ENCODE measurements at regions not wholly inside any gene's neighbourhood (a gene's known extent, or its start where the extent isn't known, plus 50 kb on each side); places are given as distances from the start of the nearest gene placed in this dataset.
"Not testable (repeated sequence)": the region's sequence is repeated elsewhere in the genome, so short reads cannot be mapped to it uniquely, and the experiment has no call there.

- no peak for DNase-seq
These were observed 84.2 kb downstream of the TTLL2 start for GRCh38 chr6:167409079-167409478.

- no peak for DNase-seq
These were observed 84.8 kb downstream of the TTLL2 start for GRCh38 chr6:167409694-167410093.

DNA sequence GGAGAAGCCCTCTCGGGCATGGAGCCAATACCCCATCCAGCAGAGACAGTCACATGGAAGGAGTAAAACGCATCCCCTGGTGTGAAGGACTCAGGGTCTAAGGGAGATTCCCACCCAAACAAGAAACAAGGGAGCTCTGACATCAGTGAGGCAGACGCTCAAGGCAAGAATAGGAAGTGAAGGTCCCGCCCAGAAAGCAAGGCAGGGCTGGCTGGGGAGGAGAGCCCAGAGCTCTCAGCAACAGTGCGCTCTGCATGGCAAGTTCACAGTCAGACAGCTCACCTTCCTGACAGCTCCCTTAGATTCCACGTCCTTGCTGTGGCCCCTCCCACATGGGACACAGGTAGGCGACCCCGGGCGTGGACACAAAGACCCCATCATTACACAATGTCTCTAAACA is 85.6 kb downstream of the TTLL2 start:
- DNase-seq = no peak

DNA sequence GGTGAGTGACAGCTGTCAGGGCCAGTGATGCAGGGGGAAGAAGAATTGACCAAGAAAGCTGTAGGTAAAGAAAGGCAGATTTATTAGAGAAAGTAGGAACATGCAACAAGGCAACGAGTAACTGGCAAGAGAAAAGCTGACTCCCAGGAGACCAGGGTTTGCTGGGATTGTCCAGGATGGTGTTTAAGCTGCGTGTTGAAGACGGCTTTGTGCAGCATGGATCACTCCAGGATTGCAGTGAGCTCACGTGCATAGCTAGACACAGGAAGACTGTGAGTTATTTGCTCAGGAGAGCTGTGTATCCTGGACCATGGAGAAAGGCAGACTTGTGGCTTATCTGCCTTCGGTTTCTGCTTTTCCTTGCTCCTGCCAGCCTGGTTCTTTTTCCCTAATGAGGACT is 87.6 kb downstream of the TTLL2 start:
- DNase-seq = no peak

DNA sequence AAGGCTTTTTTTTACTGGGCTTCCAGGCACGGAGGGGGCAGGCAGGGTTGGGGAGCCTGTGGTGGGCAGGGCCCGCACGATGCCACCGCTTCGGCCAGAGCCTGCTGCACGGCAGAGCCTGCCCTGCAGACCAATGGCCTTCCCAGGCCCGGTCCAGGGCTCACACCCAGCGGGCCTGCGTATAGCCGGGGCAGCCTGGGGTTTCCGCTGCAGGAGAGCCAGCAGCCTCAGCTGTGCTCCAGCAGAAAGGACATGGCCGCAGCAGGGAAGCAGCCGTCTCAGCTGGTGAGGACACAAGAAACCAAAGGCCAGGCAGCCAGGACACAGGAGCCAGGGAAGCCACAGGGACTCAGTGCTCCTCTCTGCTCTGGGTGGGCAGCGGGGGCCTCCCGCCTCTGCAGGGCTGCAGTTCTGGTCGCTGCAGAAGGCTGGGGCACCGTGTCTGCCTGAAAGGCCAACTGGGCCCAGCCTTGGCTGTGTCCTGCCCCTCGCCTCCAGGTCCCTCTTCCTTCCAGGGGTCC is 90.6 kb downstream of the TTLL2 start:
- DNase-seq = no peak

- peak; percentile 76 for DNase-seq
These were observed 92.0 kb downstream of the TTLL2 start for GRCh38 chr6:167416676-167417430.

- no peak for DNase-seq
These were observed 95.3 kb downstream of the TTLL2 start for GRCh38 chr6:167420177-167420576.

DNA sequence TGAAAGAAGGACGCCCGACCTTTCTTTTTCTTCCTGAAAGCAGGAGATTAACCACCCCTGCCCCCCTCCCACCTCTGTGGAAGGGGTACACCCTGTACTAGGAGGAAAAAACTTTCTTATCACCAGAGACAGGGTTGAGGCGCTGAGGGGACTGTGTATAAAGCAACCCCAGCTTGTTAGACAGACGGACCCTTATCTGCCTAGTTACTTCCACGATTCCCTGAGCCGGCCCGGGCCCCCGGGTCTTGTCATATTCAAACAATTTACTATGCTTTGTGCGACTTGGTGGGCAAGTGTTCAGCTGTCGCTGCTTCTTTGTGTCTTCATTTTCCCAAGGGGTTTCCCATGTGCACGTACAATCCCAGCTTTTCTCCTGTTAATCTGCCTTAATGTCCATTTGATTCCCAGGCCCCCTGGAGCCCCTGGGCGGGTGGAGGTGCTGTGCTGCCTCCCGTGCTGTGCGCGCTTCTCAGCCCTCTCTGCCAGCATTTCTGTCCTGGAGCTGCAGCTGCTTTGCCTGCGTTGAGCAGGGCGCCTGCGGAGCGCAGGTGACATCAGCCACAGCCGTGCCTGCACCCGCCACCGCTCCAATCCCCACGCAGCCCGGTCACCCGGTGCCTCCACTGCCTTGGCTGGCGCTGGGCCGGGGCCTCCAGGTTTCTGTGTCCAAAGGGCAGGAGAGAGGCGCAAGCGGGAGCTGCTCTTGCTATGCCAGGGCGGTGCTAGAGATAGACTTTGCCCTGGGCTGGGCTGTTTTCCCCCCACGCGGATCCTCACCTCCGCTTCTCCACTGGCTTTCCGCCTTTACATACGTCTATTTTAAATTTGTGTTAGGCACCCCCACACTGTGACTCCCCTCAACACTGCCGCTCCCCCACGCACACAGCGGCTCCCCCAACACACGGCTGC is 96.2 kb downstream of the TTLL2 start:
- DNase-seq = no peak

GRCh38 chr6:167421944-167422343 is 97.1 kb downstream of the TTLL2 start:
- DNase-seq = not testable (repeated sequence)

GRCh38 chr6:167422934-167423333 is 98.0 kb downstream of the TTLL2 start:
- DNase-seq = no peak

DNA sequence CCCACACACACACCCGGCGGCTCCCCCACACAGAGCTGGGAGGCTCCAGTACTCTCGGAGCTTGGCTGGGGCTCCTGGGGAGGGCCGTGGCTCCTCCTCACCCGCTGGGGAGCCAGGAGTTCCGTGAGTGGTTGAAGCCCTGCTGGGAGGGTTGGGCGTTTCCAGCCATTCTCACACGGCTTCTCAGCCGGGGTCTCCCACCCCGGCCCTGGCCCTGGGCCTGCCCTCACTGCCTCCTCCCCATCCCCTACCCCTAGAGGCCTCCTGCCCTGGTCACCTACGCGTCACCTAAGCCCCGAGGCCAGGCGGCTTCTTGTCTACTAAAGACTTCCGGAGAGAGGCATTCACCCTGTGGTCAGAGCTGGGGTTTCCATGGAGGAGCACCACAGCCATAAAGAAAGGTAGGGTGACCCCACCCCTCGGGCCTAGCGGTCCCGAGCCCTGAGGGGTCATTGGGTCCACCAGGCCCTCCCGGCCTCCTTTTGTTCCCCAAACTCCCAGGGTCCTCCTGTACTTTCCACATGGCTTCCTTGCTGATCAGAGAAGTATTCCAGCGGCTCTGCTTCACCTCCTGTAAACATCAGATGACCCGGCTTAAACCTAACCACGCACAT is 99.3 kb downstream of the TTLL2 start:
- no peak for DNase-seq

DNA sequence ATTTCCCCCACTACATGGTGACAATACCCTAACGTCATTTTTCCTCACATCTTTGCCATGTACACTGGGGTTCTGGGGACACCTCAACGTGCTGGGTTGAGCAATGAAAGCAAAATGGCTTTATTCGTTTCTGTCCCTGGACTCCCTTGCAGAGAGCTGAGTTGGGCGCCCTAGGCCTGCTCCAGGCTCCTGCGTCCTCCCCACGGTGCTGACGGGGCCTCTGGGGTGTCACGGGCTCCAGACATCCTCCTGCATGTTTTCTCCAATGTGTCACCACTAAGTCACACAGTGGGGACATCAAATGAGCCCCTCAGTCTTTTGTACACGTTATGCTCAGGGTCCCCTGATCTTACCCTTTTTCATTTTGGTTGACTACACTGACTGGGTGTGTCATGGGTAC is 99.8 kb downstream of the TTLL2 start:
- no peak for DNase-seq

GRCh38 chr6:167426084-167426483 is 101.2 kb downstream of the TTLL2 start:
- no peak for DNase-seq

DNA sequence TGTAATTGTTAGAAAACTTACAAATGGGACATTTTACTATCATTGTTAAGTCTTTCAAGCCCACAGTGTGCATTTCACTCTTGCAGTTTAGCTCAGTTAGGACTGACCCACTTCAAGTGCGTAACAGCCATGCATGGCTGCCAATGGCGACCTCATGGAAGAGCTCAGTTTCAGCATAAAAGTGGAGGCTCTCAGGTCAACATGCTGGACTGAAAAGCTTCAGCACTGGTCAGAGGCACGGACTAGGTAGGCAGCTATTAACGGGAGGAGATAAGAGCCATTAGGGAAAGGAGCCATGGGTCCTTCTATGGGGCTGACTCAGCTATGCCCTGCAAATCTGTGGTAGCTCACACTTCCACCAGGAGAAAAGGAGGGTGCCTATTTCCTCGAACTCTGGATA is 101.8 kb downstream of the TTLL2 start:
- DNase-seq = no peak

DNA sequence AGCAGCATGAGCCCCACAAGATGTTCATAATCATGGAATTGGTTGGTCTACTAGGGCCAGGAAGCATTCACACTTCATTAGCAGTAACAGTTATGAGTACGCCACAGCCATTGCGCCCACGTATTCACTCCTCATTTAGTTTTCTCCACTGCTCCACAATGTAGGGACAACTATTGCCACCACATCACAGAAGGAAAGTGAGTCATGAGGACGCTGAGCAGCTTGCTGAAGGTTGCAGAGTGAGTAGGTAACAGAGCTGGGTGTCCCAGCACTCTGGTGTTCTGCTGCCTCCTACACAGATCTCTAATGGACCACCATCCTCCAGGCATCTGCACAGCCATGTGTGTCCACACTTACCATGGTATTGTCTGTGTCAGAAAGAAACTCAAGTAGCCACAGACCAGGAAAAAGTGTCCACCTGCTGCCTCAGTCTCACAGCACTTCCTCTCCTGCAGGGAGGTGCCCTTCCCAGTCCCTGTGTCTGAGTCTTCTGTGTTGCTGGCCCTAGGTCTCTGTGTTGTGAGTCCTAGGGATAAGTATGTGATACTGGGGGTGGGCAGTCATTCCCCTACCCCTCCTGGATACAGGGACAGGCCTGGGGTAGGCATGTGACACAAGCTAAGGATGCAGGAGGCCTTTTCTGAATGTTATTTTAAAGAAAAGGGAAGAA is 103.9 kb downstream of the TTLL2 start:
- no peak for DNase-seq

GRCh38 chr6:167429353-167429752 is 104.5 kb downstream of the TTLL2 start:
- DNase-seq = no peak

DNA sequence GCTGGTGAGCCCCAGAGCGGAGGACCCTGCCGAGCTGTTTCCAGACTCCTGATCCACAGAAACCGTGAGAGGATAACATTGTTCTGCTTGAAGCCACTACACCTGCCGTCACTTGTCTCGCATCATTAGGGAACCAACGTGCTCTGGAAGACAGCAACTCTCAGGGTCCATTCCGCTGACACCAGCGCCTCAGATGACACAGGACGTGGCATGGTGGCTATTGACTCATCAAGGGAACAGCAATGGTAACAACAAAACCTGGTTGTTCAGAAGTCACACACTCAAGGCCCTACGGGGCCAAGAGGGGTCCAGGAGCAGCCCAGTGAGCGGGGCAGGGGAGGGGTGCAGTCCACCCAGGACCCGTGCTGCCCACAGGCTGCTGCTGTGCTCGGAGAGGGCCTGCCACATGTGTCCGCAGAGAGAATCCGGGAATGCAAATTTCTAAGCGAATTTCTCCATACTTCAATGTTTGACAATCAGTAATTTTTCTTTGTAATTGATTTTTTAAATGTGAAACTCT is 110.4 kb downstream of the TTLL2 start:
- DNase-seq = no peak

DNA sequence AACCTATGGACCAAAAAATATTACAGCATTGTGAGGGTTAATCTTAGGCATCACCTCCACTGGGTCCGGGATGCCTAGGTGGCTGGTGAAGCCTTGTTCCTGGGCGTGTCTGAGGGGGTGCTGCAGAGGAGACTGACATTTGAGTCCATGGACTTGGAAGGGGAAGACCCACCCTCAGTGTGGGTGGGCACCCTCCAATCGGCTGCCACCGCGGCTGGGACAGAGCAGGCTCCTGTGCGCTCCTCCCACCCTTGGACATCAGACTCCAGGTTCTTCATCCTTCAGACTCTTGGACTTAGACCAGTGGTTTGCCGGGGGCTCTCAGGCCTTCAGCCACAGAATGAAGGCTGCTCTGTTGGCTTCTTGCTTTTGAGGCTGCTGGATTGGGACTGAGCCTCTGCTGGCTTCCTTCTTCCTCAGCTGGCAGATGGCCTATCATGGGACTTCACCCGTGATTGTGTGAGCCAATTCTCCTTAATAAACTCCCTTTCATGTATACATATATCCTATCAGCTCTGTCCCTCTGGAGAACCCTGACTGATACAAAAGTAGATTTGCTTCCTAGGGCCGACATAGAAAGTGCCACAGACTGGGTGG is 113.1 kb downstream of the TTLL2 start:
- DNase-seq = no peak

DNA sequence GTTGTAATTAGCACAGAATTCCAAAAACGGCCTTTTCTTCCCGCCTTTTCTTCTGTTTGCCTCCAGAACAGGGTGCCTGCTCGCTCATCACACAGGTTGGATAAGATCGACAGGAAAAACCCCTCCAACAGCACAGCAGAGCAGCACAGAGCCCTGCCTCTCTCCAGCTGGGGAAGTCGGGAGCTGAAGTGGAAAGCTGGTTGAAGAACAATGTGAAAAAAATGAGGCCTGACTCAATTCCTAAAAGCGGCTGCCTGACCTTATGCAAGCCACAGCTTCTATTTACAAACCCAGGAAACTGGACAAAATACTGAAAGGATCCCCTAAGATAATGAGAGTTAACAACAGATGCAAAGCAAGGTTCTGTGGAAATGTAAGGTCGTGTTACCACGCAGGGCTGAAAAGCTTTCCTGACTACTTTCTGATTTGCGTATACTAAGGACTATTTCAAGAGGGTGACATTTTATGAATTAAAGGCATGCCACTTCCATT is 116.9 kb downstream of the TTLL2 start:
- DNase-seq = no peak

GRCh38 chr6:167442245-167442644 is 117.4 kb downstream of the TTLL2 start:
- DNase-seq = no peak

GRCh38 chr6:167442796-167443680 is 118.2 kb downstream of the TTLL2 start:
- no peak for DNase-seq
